Ascending aorta (tissue), 2 donors: ENCODE measurements at regions not wholly inside any gene's neighbourhood (a gene's known extent, or its start where the extent isn't known, plus 50 kb on each side); places are given as distances from the start of the nearest gene placed in this dataset.

Experiments
- DNase-seq, 2 donors: peaks; one replicate each; pipeline ENCODE4 v3.0.0-alpha.2; 2019; ENCODE audit warnings: low spot score in 2 of 2
- H3K27ac ChIP-seq, 2 donors: fragments of 200-600 bp; sonication (generic); one replicate each; pipeline ENCODE4 v1.5.1; 2016 to 2017; ENCODE audit warnings: mild to moderate bottlenecking in 1 of 2
- H3K27me3 ChIP-seq: fragments of 200-600 bp; sonication (generic); one replicate; pipeline ENCODE4 v1.5.1; 2017
- H3K36me3 ChIP-seq, 2 donors: fragments of 200-600 bp; sonication (generic); one replicate each; pipeline ENCODE4 v1.5.1; 2016
- H3K4me1 ChIP-seq, 2 donors: fragments of 200-600 bp; sonication (generic); one replicate each; pipeline ENCODE4 v1.5.1; 2016 to 2017; ENCODE audit warnings: mild to moderate bottlenecking in 1 of 2
- H3K4me3 ChIP-seq, 2 donors: fragments of 200-600 bp; sonication (generic); one replicate each; pipeline ENCODE4 v1.5.1; 2016 to 2017; ENCODE audit warnings: mild to moderate bottlenecking in 1 of 2
- H3K9me3 ChIP-seq, 2 donors: fragments of 200-600 bp; sonication (generic); one replicate each; pipeline ENCODE4 v1.5.1; 2016
- CTCF ChIP-seq, 3 experiments: fragments of 200-600 bp in 2 of 3; fragments of 450-650 bp in 1 of 3; sonication (generic) in 2 of 3; IDR thresholded peaks; one replicate each; pipeline ENCODE4 v1.5.1; 2016 to 2019; ENCODE audit warnings: antibody characterized with exemption in 3 of 3, mild to moderate bottlenecking in 1 of 3, moderate library complexity in 1 of 3
- intact Hi-C: fragments of 100-400 bp; cut with DNase I; formaldehyde crosslinking; loops from one replicate; pipeline ENCODE4 v1.15.1; 2023

GRCh38 chr5:93208141-93208751 is 372.8 kb downstream of the NR2F1-AS1 start:
- no peak overlapping the region for H3K27ac ChIP-seq
- no peak overlapping the region for H3K4me3 ChIP-seq
- no peaks in the 10 kb centered on the region for H3K4me1 ChIP-seq
- intact Hi-C loops: no loop called here
- no peak for DNase-seq
- no peaks in the 10 kb centered on the region for H3K27me3 ChIP-seq
- no peaks in the 10 kb centered on the region for H3K36me3 ChIP-seq
- H3K9me3 ChIP-seq: no peaks in the 10 kb centered on the region
- TF ChIP-seq CTCF (IDR thresholded peaks at IDR 0.05): no peak

DNA sequence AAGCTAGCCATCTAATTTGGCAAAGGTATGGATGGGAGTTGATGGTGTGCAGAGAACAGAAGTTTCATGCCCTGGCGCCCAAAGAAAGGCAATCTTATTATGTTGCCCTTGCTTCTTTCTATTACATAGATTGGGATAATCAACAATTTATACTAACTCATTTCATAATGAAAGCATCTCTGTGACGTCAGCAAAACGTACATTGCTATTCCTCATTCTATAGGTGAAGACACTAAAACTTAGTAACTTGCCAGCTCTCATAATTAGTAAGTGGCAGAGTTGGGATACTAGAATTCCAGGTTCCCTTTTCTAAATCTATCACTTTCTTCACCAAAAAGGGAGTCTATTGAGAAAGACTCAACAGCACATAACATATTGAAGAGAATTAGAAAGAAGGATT is 374.8 kb downstream of the NR2F1-AS1 start:
- no peak for TF ChIP-seq CTCF (IDR thresholded peaks at IDR 0.05)
- H3K36me3 ChIP-seq: no peaks in the 10 kb centered on the region
- intact Hi-C loops: no loop called here
- no peak for DNase-seq
- H3K9me3 ChIP-seq: no peaks in the 10 kb centered on the region
- no peak overlapping the region for H3K4me3 ChIP-seq
- no peaks in the 10 kb centered on the region for H3K27me3 ChIP-seq
- H3K4me1 ChIP-seq: no peaks in the 10 kb centered on the region
- H3K27ac ChIP-seq: no peak overlapping the region

DNA sequence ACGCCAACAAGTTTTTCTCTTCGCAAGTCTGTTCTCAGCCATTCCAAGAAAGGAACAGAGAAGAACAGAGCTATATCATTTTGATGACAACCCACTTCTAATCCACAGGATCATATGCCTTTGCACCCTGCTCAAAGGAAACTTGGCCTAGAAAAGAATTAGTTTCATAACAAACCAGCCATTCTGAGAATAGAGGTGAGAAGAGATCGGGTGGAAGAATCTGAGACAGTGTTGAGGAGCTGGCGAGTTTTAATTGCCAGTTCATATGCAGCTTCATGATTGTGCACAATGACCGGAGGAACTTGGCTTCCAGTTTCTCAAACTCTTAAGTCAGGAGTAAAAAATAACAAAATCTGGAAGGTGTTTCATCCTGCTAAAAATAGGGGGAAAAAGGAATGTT is 380.0 kb downstream of the NR2F1-AS1 start:
- intact Hi-C loops: no loop called here
- H3K36me3 ChIP-seq: no peaks in the 10 kb centered on the region

DNA sequence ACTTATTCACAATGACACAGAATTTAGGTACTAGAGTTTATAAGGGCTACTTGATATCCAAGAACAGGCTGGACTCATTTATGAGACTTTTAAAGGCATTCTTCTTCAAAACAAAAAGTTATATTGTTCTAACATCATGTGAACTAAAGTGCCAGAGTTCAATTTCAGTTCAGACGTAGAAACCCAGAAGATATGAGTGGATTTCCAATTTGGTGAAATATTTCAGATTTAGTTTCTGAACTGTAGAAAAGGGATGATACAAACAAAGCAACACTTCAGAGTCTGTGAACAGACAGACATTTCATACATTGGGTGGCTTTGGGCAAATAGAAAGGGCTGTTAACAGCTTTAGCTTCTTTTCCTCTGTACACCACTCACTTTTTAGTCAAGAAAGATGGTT is 384.0 kb downstream of the NR2F1-AS1 start:
- Histone ChIP-seq H3K27me3 (no peaks in the 10 kb centered on the region), H3K27ac (no peak overlapping the region), H3K9me3 (no peaks in the 10 kb centered on the region), H3K4me1 (no peaks in the 10 kb centered on the region), H3K4me3 (no peak overlapping the region), H3K36me3 (no peaks in the 10 kb centered on the region)
- no peak for TF ChIP-seq CTCF (IDR thresholded peaks at IDR 0.05)
- no peak for DNase-seq
- intact Hi-C loops: no loop called here

More for the DNA sequence above, 380.0 kb downstream of the NR2F1-AS1 start:
- Histone ChIP-seq H3K4me1 (no peaks in the 10 kb centered on the region), H3K27ac (no peak overlapping the region), H3K9me3 (no peaks in the 10 kb centered on the region), H3K27me3 (no peaks in the 10 kb centered on the region), H3K4me3 (no peak overlapping the region)
- no peak for TF ChIP-seq CTCF (IDR thresholded peaks at IDR 0.05)
- no peak for DNase-seq

- Histone ChIP-seq H3K27me3 (no peaks in the 10 kb centered on the region), H3K36me3 (no peaks in the 10 kb centered on the region), H3K4me3 (no peak overlapping the region), H3K9me3 (no peaks in the 10 kb centered on the region), H3K27ac (no peak overlapping the region), H3K4me1 (no peaks in the 10 kb centered on the region)
- TF ChIP-seq CTCF (IDR thresholded peaks at IDR 0.05): no peak
- intact Hi-C loops: no loop called here
- no peak for DNase-seq
These were observed 387.3 kb downstream of the NR2F1-AS1 start for GRCh38 chr5:93193431-93194347.
